ENCODE measurements at regions not wholly inside any gene's neighbourhood (a gene's known extent, or its start where the extent isn't known, plus 50 kb on each side); places are given as distances from the start of the nearest gene placed in this dataset.

- TF ChIP-seq EP300 (IDR thresholded peaks at IDR 0.05; ENCODE audit: borderline replicate concordance in 1 of 2, low read depth in 2 of 2, low read length in 2 of 2) = no peak
- TF ChIP-seq MAFK (IDR thresholded peaks at IDR 0.05; ENCODE audit: low read depth, low read length) = no peak
- no peak for TF ChIP-seq TAF1 (IDR thresholded peaks at IDR 0.05; ENCODE audit: low read depth, low read length)
- TF ChIP-seq GABPA (IDR thresholded peaks at IDR 0.05; ENCODE audit: borderline replicate concordance, insufficient read depth, low read length) = no peak
- TF ChIP-seq, protein P1, sequence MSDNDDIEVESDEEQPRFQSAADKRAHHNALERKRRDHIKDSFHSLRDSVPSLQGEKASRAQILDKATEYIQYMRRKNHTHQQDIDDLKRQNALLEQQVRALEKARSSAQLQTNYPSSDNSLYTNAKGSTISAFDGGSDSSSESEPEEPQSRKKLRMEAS (IDR thresholded peaks at IDR 0.05) = no peak
- TF ChIP-seq BCL11A (IDR thresholded peaks at IDR 0.05; ENCODE audit: low read depth in 2 of 2, low read length in 2 of 2) = no peak
- no peak for TF ChIP-seq RAD21 (IDR thresholded peaks at IDR 0.05 in 1 of 2, conservative IDR thresholded peaks at IDR 0.05 in 1 of 2; ENCODE audit: low read depth in 2 of 2, low read length in 2 of 2)
- TF ChIP-seq, protein P2, sequence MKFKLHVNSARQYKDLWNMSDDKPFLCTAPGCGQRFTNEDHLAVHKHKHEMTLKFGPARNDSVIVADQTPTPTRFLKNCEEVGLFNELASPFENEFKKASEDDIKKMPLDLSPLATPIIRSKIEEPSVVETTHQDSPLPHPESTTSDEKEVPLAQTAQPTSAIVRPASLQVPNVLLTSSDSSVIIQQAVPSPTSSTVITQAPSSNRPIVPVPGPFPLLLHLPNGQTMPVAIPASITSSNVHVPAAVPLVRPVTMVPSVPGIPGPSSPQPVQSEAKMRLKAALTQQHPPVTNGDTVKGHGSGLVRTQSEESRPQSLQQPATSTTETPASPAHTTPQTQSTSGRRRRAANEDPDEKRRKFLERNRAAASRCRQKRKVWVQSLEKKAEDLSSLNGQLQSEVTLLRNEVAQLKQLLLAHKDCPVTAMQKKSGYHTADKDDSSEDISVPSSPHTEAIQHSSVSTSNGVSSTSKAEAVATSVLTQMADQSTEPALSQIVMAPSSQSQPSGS (IDR thresholded peaks at IDR 0.05; ENCODE audit: low read length) = no peak
- TF ChIP-seq SP1 (IDR thresholded peaks at IDR 0.05; ENCODE audit: low read depth, low read length) = no peak
- TF ChIP-seq POLR2A (IDR thresholded peaks at IDR 0.05; ENCODE audit: control extremely low read depth in 1 of 2, low read depth in 2 of 2, low read length in 2 of 2) = no peak
- TF ChIP-seq POLR2AphosphoS5 (IDR thresholded peaks at IDR 0.05; ENCODE audit: low read depth, low read length) = no peak
Measured at GRCh38 chr7:46902463-46902862, 679.4 kb downstream of the TNS3 start.

Measured in H1 (cell line).